OCI-LY7 (cell line): ENCODE measurements at regions not wholly inside any gene's neighbourhood (a gene's known extent, or its start where the extent isn't known, plus 50 kb on each side); places are given as distances from the start of the nearest gene placed in this dataset.

Experiments used
- BruUV-seq: library from RNA; stranded (reverse); fragments of 400-500 nt; replicated peaks from 2 replicates; lab custom pipeline; 2021; lab: Mats Ljungman, UMichigan
- CTCF ChIA-PET: fragments of 300-600 bp; sonication (Branson Sonifier 250); formaldehyde crosslinking; loops from one replicate; lab custom pipeline; 2022; ENCODE audit warnings: antibody characterized with exemption; ENCODE audit not compliant: unreplicated experiment; lab: Charles Lee
- POLR2A ChIA-PET: fragments of 300-600 bp; sonication (Branson Sonifier 250); formaldehyde crosslinking; loops from one replicate; lab custom pipeline; 2022; ENCODE audit warnings: antibody characterized with exemption; lab: Charles Lee
- DNase-seq: peaks from one replicate; pipeline ENCODE4 v3.0.0-alpha.2; 2015; ENCODE audit warnings: low spot score
- H2AFZ ChIP-seq: fragments of 200-600 bp; sonication (generic), shearing (Covaris generic); 2 replicates; pipeline ENCODE4 v1.6.1; 2014; ENCODE audit warnings: mild to moderate bottlenecking, antibody characterized with exemption, low read length, moderate library complexity
- H3K27ac ChIP-seq: fragments of 200-600 bp; sonication (generic); 2 replicates; pipeline ENCODE4 v1.5.1; 2014; ENCODE audit warnings: mixed run types, low read depth, mild to moderate bottlenecking, moderate library complexity, low read length, inconsistent platforms; ENCODE audit not compliant: poor library complexity, severe bottlenecking
- H3K36me3 ChIP-seq: fragments of 200-600 bp; sonication (generic); 2 replicates; pipeline ENCODE4 v1.6.1; 2014; ENCODE audit warnings: mild to moderate bottlenecking, antibody characterized with exemption, low read length, moderate library complexity, mixed read lengths; ENCODE audit not compliant: insufficient read depth
- H3K4me1 ChIP-seq: fragments of 200-600 bp; sonication (generic); 2 replicates; pipeline ENCODE4 v1.5.1; 2014; ENCODE audit warnings: mild to moderate bottlenecking, low read length; ENCODE audit not compliant: insufficient read depth, poor library complexity, severe bottlenecking
- H3K4me2 ChIP-seq: fragments of 200-600 bp; sonication (generic); 2 replicates; pipeline ENCODE4 v1.6.1; 2014; ENCODE audit warnings: mild to moderate bottlenecking, low read length
- H3K4me3 ChIP-seq: fragments of 200-600 bp; sonication (generic); 2 replicates; pipeline ENCODE4 v1.5.1; 2014; ENCODE audit warnings: mild to moderate bottlenecking, low read depth, low read length; ENCODE audit not compliant: poor library complexity, severe bottlenecking
- H3K79me2 ChIP-seq: fragments of 200-600 bp; sonication (generic); 2 replicates; pipeline ENCODE4 v1.6.1; 2016; ENCODE audit warnings: low read depth, mild to moderate bottlenecking, low read length, moderate library complexity, mixed read lengths; ENCODE audit not compliant: insufficient read depth
- H3K9me2 ChIP-seq: fragments of 200-600 bp; sonication (generic); 2 replicates; pipeline ENCODE4 v1.6.1; 2016; ENCODE audit warnings: mild to moderate bottlenecking, low read length, mixed read lengths; ENCODE audit not compliant: insufficient read depth
- H3K9me3 ChIP-seq: fragments of 200-600 bp; sonication (generic); 2 replicates; pipeline ENCODE4 v1.6.1; 2014; ENCODE audit warnings: mild to moderate bottlenecking, mixed run types, low read length, mixed read lengths
- H4K20me1 ChIP-seq: fragments of 200-600 bp; sonication (generic); 2 replicates; pipeline ENCODE4 v1.6.1; 2014; ENCODE audit warnings: mild to moderate bottlenecking, antibody characterized with exemption, low read length, moderate library complexity, mixed read lengths; ENCODE audit not compliant: insufficient read depth
- EZH2phosphoT487 ChIP-seq: fragments of 200-600 bp; sonication (generic); IDR thresholded peaks from 2 replicates; pipeline ENCODE4 v1.6.1; 2018; ENCODE audit warnings: low read depth, borderline replicate concordance, mild to moderate bottlenecking, mixed run types, antibody characterized with exemption, low read length, moderate library complexity, mixed read lengths
- intact Hi-C: fragments of 100-400 bp; cut with micrococcal nuclease; formaldehyde crosslinking; loops from one replicate; pipeline ENCODE4 v1.10.0; 2022; ENCODE audit not compliant: unreplicated experiment
- TF ChIP-seq, protein P1 (sequence below): fragments of 200-600 bp; sonication (generic); conservative IDR thresholded peaks from 2 replicates; pipeline ENCODE4 v1.5.1; 2014; ENCODE audit warnings: mild to moderate bottlenecking, antibody characterized with exemption, low read length, moderate library complexity, mixed read lengths

DNA sequence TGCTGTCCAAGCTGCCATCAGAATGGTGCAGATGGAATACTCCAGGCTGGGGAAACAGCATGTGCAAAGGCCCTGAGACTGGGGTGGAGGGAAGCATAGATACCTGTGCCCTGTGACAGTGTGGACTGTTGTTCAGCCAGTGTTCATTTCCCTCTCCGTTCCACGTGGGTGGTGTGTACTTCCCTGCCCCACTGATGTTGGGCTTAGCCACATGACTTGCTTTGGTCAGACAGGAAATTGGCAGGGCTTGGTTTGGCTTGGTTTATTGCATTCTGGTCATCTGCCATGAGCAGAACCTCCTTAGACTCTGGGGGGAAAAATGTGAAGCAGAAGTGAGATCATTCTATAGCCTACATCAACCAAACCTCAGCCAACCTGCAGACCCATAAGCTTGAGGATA is 102.4 kb upstream of the IGSF21 start:
- POLR2A ChIA-PET, result no interaction called here
- Histone ChIP-seq H2AFZ (no peak overlapping the region), H3K9me2 (no peaks in the 10 kb centered on the region), H3K36me3 (no peaks in the 10 kb centered on the region), H3K79me2 (no peaks in the 10 kb centered on the region), H3K27ac (no peak overlapping the region), H3K4me1 (peaks cover 5% of the 10 kb centered on the region), H3K9me3 (no peaks in the 10 kb centered on the region), H3K4me3 (no peak overlapping the region), H3K4me2 (no peak overlapping the region), H4K20me1 (no peaks in the 10 kb centered on the region)
- no peak for TF ChIP-seq EZH2phosphoT487
- TF ChIP-seq, protein P1, sequence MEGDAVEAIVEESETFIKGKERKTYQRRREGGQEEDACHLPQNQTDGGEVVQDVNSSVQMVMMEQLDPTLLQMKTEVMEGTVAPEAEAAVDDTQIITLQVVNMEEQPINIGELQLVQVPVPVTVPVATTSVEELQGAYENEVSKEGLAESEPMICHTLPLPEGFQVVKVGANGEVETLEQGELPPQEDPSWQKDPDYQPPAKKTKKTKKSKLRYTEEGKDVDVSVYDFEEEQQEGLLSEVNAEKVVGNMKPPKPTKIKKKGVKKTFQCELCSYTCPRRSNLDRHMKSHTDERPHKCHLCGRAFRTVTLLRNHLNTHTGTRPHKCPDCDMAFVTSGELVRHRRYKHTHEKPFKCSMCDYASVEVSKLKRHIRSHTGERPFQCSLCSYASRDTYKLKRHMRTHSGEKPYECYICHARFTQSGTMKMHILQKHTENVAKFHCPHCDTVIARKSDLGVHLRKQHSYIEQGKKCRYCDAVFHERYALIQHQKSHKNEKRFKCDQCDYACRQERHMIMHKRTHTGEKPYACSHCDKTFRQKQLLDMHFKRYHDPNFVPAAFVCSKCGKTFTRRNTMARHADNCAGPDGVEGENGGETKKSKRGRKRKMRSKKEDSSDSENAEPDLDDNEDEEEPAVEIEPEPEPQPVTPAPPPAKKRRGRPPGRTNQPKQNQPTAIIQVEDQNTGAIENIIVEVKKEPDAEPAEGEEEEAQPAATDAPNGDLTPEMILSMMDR, result no peak
- BruUV-seq, result no TSS peak
- DNase-seq, result no peak
- CTCF ChIA-PET, result no interaction called here
- intact Hi-C loops, result no loop called here

DNA sequence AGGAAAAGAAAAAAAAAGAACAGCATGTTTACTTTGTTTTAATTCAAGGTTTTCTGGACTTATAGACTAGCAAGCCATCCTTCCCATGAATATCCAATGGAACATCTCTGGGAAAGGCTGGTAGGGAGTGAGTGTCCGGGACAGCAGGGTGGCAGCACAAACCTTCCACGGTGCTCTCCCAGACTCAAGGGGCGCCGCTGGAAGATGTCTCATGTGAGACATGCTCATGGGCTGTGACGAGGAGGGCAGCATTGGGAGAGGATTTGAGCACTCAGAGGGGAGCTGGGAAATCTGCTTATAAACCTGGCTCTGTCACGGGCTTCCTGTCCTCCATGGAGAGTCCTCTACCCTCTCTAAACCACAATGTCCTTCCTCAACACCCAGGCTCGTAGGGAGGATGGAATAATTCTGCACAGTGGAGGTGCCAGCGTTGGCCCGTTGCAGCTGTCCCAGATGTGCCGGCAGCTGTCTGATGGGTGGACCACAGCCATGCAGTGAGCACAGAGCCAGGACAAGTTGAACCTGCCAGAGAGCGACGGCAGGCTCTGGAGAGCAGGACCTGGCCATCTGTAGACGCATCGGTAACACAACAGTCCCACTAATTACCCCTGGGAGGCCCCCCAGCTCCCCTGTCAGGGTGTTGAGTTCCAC is 100.1 kb upstream of the IGSF21 start:
- intact Hi-C loops, result no loop called here
- H3K79me2 ChIP-seq, result no peaks in the 10 kb centered on the region
- BruUV-seq, result no TSS peak
- H3K4me2 ChIP-seq, result no peak overlapping the region
- H3K27ac ChIP-seq, result no peak overlapping the region
- H2AFZ ChIP-seq, result no peak overlapping the region
- H3K9me2 ChIP-seq, result no peaks in the 10 kb centered on the region
- no peaks in the 10 kb centered on the region for H4K20me1 ChIP-seq
- ChIA-PET POLR2A (no interaction called here), CTCF (no interaction called here)
- no peaks in the 10 kb centered on the region for H3K9me3 ChIP-seq
- H3K36me3 ChIP-seq, result no peaks in the 10 kb centered on the region
- TF ChIP-seq, protein P1, result no peak
- H3K4me1 ChIP-seq, result no peaks in the 10 kb centered on the region
- no peak for DNase-seq
- no peak overlapping the region for H3K4me3 ChIP-seq

DNA sequence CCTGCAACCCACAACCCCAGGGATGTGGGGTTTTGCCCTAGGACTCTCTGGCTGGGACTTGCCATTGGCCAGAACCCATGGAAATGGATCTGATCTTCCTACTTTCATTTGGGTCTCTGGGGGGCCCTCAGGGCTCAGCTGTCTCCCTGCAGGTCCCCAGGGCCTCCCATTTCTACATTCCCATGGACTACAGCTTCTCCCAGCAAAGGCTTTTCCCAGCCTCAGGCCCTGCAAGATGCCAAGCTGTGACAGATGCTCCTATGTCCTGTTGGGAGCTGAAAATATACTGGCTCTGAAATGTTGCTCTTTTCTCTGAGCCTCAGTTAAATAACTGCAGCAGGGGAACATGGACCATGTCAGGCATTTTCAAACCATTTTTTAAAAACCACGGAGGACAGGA is 99.5 kb upstream of the IGSF21 start:
- CTCF ChIA-PET, result no interaction called here
- TF ChIP-seq, protein P1, result no peak
- no peak for TF ChIP-seq EZH2phosphoT487

More for the DNA sequence above, 99.5 kb upstream of the IGSF21 start:
- no TSS peak for BruUV-seq
- Histone ChIP-seq H3K9me3 (no peaks in the 10 kb centered on the region), H3K4me3 (no peak overlapping the region), H3K4me2 (no peak overlapping the region), H3K27ac (no peak overlapping the region), H4K20me1 (no peaks in the 10 kb centered on the region), H3K4me1 (no peaks in the 10 kb centered on the region), H3K9me2 (no peaks in the 10 kb centered on the region), H3K79me2 (no peaks in the 10 kb centered on the region), H3K36me3 (no peaks in the 10 kb centered on the region), H2AFZ (no peak overlapping the region)
- no peak for DNase-seq
- intact Hi-C loops, result no loop called here
- POLR2A ChIA-PET, result no interaction called here
